Adrenal gland (tissue), 9 donors: ENCODE measurements at regions not wholly inside any gene's neighbourhood (a gene's known extent, or its start where the extent isn't known, plus 50 kb on each side); places are given as distances from the start of the nearest gene placed in this dataset.

Experiments
- DNase-seq, 7 donors: peaks; one replicate each; pipeline ENCODE4 v3.0.0-alpha.2; 2019 to 2020
- H3K27ac ChIP-seq, 5 donors: fragments of 200-600 bp; sonication (generic) in 4 of 5; 1 replicate in 3 of 5; 2 replicates in 2 of 5; pipeline versions ENCODE4 v1.5.1 to v1.8.0; 2016 to 2020; ENCODE audit warnings: mild to moderate bottlenecking in 1 of 5
- H3K27me3 ChIP-seq: fragments of 200-600 bp; 2 replicates; pipeline ENCODE4 v1.8.0; 2021
- H3K36me3 ChIP-seq, 2 donors: fragments of 200-600 bp; replicated peaks in 1 of 2; 1 replicate in 1 of 2; 2 replicates in 1 of 2; pipeline versions ENCODE4 v1.5.1 to v1.8.0; 2018 to 2022
- H3K4me1 ChIP-seq, 2 donors: fragments of 200-600 bp; replicated peaks in 1 of 2; 1 replicate in 1 of 2; 2 replicates in 1 of 2; pipeline versions ENCODE4 v1.5.1 to v1.8.0; 2018 to 2021
- H3K4me3 ChIP-seq, 4 donors: fragments of 200-600 bp; sonication (generic) in 3 of 4; one replicate each; pipeline ENCODE4 v1.5.1; 2016 to 2018
- H3K9me3 ChIP-seq, 3 donors: fragments of 200-600 bp; sonication (generic) in 1 of 3; replicated peaks in 1 of 3; 1 replicate in 2 of 3; 2 replicates in 1 of 3; pipeline versions ENCODE4 v1.5.1 to v1.8.0; 2016 to 2021
- CTCF ChIP-seq, 6 experiments: fragments of 450-650 bp in 4 of 6; fragments of 200-600 bp in 2 of 6; sonication (generic) in 1 of 6; IDR thresholded peaks; 1 replicate in 5 of 6; 2 replicates in 1 of 6; pipeline versions ENCODE4 v1.5.1 to v1.8.0; 2016 to 2021; ENCODE audit warnings: antibody characterized with exemption in 6 of 6, mild to moderate bottlenecking in 2 of 6, moderate library complexity in 1 of 6
- POLR2A ChIP-seq, 2 donors: fragments of 450-650 bp; IDR thresholded peaks; one replicate each; pipeline ENCODE4 v1.6.1; 2017; ENCODE audit warnings: antibody characterized with exemption in 2 of 2, mild to moderate bottlenecking in 2 of 2, moderate library complexity in 1 of 2
- WGBS, 4 donors: extraction: QIAGEN DNeasy Blood & Tissue Kit in 2 of 4; methylation state at CpG; one replicate each; pipeline versions ENCODE4 v1.1.5 to v1.1.7; 2013 to 2017; 5-methylcytosine and 5-hydroxymethylcytosine counted together
- intact Hi-C, 2 donors: fragments of 100-400 bp; cut with DNase I; formaldehyde crosslinking; loops; one replicate each; pipeline versions ENCODE4 v1.14.1 to v1.15.0; 2022 to 2023
- donor health status: healthy with polysubstance abuse.
- donor health status: Bipolar disorder and iron deficiency.
- donor health status: DM: yes; HTN: yes; CAD: no.
- donor health status: DM: no; HTN: no; CAD: no.
- donor health status: DM: no; HTN: no; CAD: no.

- H3K4me3 ChIP-seq: no peak overlapping the region
- no peak for TF ChIP-seq POLR2A (IDR thresholded peaks at IDR 0.05)
- no peak for TF ChIP-seq CTCF (IDR thresholded peaks at IDR 0.05)
- H3K27ac ChIP-seq: no peak overlapping the region
- H3K4me1 ChIP-seq: no peaks in the 10 kb centered on the region
- no peak for DNase-seq
- no peaks in the 10 kb centered on the region for H3K9me3 ChIP-seq
- intact Hi-C loops: no loop called here
- no peaks in the 10 kb centered on the region for H3K27me3 ChIP-seq
- WGBS, 4 donors: 65 to 86% (median 76%) methylated on average over 3 of the region's 3 CpGs
- no peaks in the 10 kb centered on the region for H3K36me3 ChIP-seq
Measured at GRCh38 chr1:60757485-60757884, 324.9 kb upstream of the NFIA start.

DNA sequence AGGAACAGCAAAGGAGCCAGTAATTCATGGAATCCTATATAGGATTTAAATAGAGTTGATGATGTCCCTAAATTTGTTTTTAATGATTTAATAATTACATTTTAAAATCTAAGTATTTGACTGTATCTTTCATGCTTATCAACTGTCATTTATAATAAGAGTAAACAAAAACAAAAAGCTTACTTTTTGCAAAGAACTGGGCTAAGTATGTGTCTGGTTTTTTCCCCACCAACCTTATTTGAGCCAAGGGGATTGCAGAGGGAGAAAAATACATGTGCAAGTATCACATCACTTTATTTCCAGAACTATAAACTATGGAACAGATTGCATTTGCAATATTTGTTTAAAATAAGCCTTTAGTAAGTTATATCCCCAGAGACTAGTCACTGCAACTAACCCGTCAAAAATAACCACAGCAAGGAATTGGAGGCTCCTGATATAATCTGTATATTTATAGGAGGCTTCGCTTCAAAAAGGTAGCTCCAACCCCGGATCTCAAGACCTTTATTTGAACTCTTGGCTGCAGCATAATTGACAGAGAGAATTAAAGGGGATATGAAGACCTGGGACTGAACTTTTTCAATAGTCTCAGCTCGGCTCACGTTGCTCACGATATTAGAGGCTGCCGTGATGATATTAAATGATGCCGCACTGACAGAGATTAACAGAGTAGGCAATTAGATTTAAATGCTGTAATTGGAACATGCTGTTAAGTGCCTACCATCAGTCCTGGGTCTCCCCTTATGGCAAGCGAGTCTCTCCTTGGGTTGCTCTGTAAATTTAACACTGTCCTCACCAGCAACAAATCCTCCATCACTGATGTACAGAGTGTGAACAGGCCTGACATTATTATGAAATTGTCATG lies 329.1 kb upstream of the NFIA start:
- no peak for DNase-seq
- TF ChIP-seq CTCF (IDR thresholded peaks at IDR 0.05) (no peak), POLR2A (IDR thresholded peaks at IDR 0.05) (no peak)
- H3K27me3 ChIP-seq: no peaks in the 10 kb centered on the region
- H3K4me1 ChIP-seq: no peaks in the 10 kb centered on the region
- intact Hi-C loops: no loop called here
- no peaks in the 10 kb centered on the region for H3K36me3 ChIP-seq
- no peaks in the 10 kb centered on the region for H3K9me3 ChIP-seq
- no peak overlapping the region for H3K27ac ChIP-seq
- no peak overlapping the region for H3K4me3 ChIP-seq
- WGBS, 4 donors: 79 to 87% (median 83%) methylated on average over 9 of the region's 9 CpGs

- no peaks in the 10 kb centered on the region for H3K9me3 ChIP-seq
- H3K27me3 ChIP-seq: no peaks in the 10 kb centered on the region
- 55 to 81% (median 76%) methylated on average over 1 of the region's 1 CpG for WGBS, 4 donors
- H3K36me3 ChIP-seq: no peaks in the 10 kb centered on the region
- intact Hi-C loops: no loop called here
- DNase-seq: no peak
- TF ChIP-seq CTCF (IDR thresholded peaks at IDR 0.05): no peak
- no peak for TF ChIP-seq POLR2A (IDR thresholded peaks at IDR 0.05)
- no peaks in the 10 kb centered on the region for H3K4me1 ChIP-seq
- no peak overlapping the region for H3K4me3 ChIP-seq
- no peak overlapping the region for H3K27ac ChIP-seq
Measured at GRCh38 chr1:60751306-60751705, 331.1 kb upstream of the NFIA start.

- no peak for DNase-seq
- intact Hi-C loops: no loop called here
- H3K4me3 ChIP-seq: no peak overlapping the region
- no peaks in the 10 kb centered on the region for H3K9me3 ChIP-seq
- no peaks in the 10 kb centered on the region for H3K36me3 ChIP-seq
- no peaks in the 10 kb centered on the region for H3K27me3 ChIP-seq
- H3K27ac ChIP-seq: no peak overlapping the region
- no peak for TF ChIP-seq CTCF (IDR thresholded peaks at IDR 0.05)
- no peak for TF ChIP-seq POLR2A (IDR thresholded peaks at IDR 0.05)
- 78 to 93% (median 87%) methylated on average over 5 of the region's 5 CpGs for WGBS, 4 donors
- no peaks in the 10 kb centered on the region for H3K4me1 ChIP-seq
Measured at GRCh38 chr1:60747353-60747752, 335.0 kb upstream of the NFIA start.
